SK-N-MC (cell line): ENCODE measurements at regions not wholly inside any gene's neighbourhood (a gene's known extent, or its start where the extent isn't known, plus 50 kb on each side); places are given as distances from the start of the nearest gene placed in this dataset.
A peak's percentile ranks its signal among the peaks of the same experiment; 100 is the strongest.

Experiments used
- DNase-seq: peaks from one replicate; pipeline ENCODE4 v3.0.0-alpha.2; 2011; ENCODE audit warnings: low read depth, low spot score
- H3K27ac ChIP-seq: fragments of 200-600 bp; sonication (generic); 2 replicates; pipeline ENCODE4 v1.5.1; 2016; ENCODE audit warnings: mixed run types
- H3K36me3 ChIP-seq: fragments of 200-600 bp; sonication (generic); 2 replicates; pipeline ENCODE4 v1.6.1; 2017; ENCODE audit warnings: antibody characterized with exemption, low read length, mixed read lengths; ENCODE audit not compliant: insufficient read depth
- H3K4me3 ChIP-seq: fragments of 200-600 bp; sonication (generic); 2 replicates; pipeline ENCODE4 v1.5.1; 2016
- H3K9ac ChIP-seq: fragments of 200-600 bp; sonication (generic); 2 replicates; pipeline ENCODE4 v1.8.0; 2017; ENCODE audit warnings: mixed run types, mixed read lengths; ENCODE audit not compliant: insufficient read length
- H3K9me3 ChIP-seq: fragments of 200-600 bp; sonication (generic); 2 replicates; pipeline ENCODE4 v1.6.1; 2017; ENCODE audit warnings: low read depth, mild to moderate bottlenecking, antibody characterized with exemption, low read length, moderate library complexity, mixed read lengths
- EZH2 ChIP-seq: fragments of 200-600 bp; sonication (generic); IDR thresholded peaks from one replicate; pipeline ENCODE4 v1.6.1; 2017; ENCODE audit warnings: antibody characterized with exemption
- FOXP2 ChIP-seq: optimal IDR thresholded peaks from 2 replicates; pipeline ENCODE3; 2011; ENCODE audit warnings: mild to moderate bottlenecking, moderate library complexity; ENCODE audit not compliant: insufficient read depth; ENCODE audit errors: extremely low read length, control extremely low read depth
- POLR2AphosphoS5 ChIP-seq: IDR thresholded peaks from 2 replicates; pipeline ENCODE4 v1.6.1; 2012; ENCODE audit warnings: mild to moderate bottlenecking, low read depth, low read length, borderline replicate concordance

DNA sequence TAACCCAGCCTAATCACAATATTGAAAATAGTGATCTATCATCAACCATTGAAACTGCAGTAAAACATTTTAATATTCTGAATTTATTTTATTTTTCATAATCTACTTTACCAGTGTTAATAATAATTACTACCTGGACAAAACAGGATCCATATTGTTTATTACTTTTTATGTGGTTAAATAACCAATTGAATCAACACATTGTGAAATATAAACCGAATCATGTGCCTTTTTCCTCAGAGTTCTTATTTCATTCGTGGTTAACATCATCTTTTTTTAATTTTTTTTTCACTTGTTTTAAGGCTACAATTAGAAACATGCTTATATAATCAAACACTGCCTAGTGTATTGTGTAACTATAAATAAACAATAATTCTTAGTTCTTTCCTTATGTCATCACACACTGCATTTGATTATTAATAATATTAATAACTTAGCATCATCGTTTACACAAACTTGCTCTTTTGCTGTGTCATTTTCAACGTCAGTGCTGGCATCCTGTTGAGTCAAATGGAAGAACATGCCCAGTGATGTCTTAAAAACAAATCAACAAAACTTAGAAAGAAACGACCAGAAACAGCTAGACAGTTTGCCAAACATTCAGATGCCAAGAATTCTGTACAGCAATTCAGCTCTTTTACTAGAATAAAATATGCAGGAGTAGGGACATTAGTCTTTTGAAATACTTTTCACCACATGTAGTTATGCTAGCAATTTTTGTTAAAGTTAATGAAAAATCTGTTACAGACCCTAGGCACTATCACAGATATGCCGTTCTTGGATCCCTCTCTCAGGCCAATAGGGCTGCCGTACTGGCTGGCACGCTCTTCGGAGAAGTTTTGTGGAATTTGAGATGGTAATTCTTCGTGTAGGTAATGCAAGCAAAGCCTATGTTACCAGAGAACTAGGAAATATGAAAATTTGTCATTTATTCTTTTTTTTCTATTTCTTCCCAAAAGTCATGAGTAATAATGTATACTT lies 330.4 kb upstream of the SEMA3A start:
- no peak for DNase-seq
- TF ChIP-seq POLR2AphosphoS5 (no peak), FOXP2 (no peak), EZH2 (no peak)
- no peak overlapping the region for H3K27ac ChIP-seq
- no peak overlapping the region for H3K4me3 ChIP-seq
- H3K9ac ChIP-seq = no peak overlapping the region
- H3K36me3 ChIP-seq = no peaks in the 10 kb centered on the region
- H3K9me3 ChIP-seq = no peaks in the 10 kb centered on the region

DNA sequence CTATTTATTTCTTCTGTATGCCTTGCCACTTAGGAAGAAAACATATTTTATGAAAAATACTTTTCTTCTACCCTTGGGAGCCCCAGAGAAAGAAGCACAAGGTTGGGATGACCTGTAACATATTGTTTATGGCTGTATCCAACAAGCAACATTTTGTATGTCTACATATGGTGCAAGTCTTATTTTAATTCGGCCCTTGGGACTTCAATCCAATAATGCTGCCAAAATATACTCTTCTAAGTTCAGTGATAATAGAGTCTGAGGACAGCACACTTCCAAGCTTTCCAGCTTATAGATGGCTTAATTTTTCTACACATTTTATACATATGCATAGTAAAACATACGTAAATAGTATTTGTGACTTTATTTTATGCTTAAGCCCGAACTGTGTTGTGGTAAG lies 318.5 kb upstream of the SEMA3A start:
- Histone ChIP-seq H3K36me3 (no peaks in the 10 kb centered on the region), H3K27ac (0 out of 2 replicates have a peak overlapping the region, but pooled peaks have one; percentile 15), H3K9me3 (no peaks in the 10 kb centered on the region), H3K9ac (no peak overlapping the region), H3K4me3 (no peak overlapping the region)
- TF ChIP-seq EZH2 = no peak
- TF ChIP-seq FOXP2 = no peak
- no peak for TF ChIP-seq POLR2AphosphoS5
- no peak for DNase-seq

DNA sequence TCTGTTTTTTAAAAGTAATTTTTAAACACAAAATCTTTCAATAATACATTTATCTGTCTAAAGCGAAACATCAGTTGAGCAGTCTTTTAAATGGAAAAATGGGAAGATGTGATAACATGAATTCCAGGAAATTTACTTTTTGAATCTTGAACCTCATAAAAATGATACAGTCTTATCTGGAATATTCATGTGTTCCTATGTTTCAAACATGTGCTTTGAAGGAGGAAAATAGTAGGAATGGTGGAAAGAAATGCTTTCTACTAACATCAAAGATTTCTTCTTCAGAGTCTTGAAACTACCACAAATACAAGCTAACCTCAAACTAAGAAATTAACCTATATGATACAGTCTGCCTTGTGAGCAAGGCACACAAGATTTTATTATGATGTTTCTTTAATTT lies 317.5 kb upstream of the SEMA3A start:
- no peak for DNase-seq
- H3K27ac ChIP-seq = no peak overlapping the region
- H3K9me3 ChIP-seq = no peaks in the 10 kb centered on the region
- no peaks in the 10 kb centered on the region for H3K36me3 ChIP-seq
- TF ChIP-seq POLR2AphosphoS5 (no peak), EZH2 (no peak), FOXP2 (no peak)
- H3K4me3 ChIP-seq = no peak overlapping the region
- no peak overlapping the region for H3K9ac ChIP-seq

DNA sequence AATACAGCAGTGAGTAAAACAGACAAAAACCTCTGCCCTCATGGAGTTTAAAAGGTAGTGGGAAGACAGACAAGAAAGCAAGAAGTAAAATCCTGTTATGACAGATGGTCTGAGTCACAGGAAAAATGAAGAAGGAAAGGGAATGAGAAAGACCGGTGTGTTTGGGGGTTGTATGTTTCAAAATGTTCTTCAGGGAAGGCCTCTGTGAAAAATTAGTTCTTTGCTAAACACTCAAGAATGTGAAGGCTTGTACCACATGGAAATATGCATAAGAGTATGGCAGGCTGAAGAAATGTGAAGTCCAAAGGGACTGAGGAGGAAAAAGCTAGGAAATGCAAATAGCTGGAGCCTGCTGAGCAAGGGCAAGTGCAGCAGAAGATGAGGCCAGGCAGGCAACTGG lies 315.9 kb upstream of the SEMA3A start:
- H3K9me3 ChIP-seq = no peaks in the 10 kb centered on the region
- H3K4me3 ChIP-seq = no peak overlapping the region
- H3K36me3 ChIP-seq = no peaks in the 10 kb centered on the region
- DNase-seq = no peak
- H3K27ac ChIP-seq = no peak overlapping the region
- TF ChIP-seq POLR2AphosphoS5 = no peak
- TF ChIP-seq FOXP2 = no peak
- no peak for TF ChIP-seq EZH2
- H3K9ac ChIP-seq = no peak overlapping the region

DNA sequence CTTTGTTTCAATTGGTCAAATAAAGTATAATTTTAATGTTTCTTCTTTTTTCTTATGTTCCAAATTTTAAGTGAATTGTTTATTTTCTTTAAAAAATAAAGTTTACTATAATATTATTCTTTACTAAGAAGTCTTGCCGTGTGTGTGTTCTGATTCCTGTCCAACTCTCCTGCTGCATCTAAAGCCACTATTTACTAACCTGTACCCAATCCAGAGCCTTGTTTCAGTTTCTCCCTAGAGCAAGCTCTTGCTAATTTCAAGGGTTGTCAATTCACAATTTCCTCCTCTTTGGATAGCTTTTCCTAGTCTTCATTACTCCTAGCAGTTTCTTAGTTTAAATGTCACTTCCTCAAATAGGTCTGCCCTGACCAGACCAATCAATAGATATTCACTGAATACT lies 314.9 kb upstream of the SEMA3A start:
- Histone ChIP-seq H3K9ac (no peak overlapping the region), H3K36me3 (no peaks in the 10 kb centered on the region), H3K9me3 (no peaks in the 10 kb centered on the region), H3K4me3 (no peak overlapping the region), H3K27ac (no peak overlapping the region)
- DNase-seq = no peak
- no peak for TF ChIP-seq FOXP2
- TF ChIP-seq EZH2 = no peak
- no peak for TF ChIP-seq POLR2AphosphoS5

DNA sequence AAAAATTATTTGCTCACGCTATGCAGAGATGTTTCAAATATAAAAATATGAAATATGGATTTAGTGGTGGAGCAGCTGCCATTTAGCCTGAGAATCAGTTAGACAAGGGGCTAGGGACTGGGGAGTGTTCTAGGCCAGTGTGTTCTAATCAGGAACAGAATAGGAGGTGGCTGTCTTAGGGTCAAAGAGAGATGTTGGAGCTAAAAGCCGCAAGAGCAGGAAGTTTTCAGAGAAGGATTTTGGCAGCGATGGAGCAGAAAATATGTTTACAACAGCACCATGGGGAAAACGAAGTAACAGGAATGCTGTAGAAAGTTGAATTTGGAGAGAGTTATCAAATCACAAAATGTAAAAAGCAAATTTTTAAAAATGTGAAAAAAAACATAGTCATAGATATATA lies 314.0 kb upstream of the SEMA3A start:
- Histone ChIP-seq H3K9ac (no peak overlapping the region), H3K36me3 (no peaks in the 10 kb centered on the region), H3K27ac (no peak overlapping the region), H3K4me3 (no peak overlapping the region), H3K9me3 (no peaks in the 10 kb centered on the region)
- TF ChIP-seq FOXP2 = no peak
- TF ChIP-seq EZH2 = no peak
- no peak for TF ChIP-seq POLR2AphosphoS5
- no peak for DNase-seq

DNA sequence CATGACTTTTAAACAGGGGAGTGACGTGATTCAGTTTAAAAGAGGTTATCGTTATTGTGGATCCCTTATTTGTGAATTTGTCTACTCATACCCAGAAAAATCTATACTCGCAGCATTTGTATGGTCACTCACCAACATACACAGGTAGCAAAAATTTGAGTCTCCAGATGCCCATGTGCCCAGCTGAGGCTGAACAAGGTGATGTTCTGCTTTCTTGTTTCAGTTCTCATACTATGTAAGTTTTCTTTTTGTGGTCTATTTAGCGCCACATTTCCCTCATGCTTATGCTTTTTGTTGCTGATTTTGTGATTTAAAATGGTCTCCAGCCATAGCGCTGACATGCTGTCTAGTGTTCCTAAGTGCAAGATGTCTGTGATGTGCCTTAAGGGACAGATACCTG lies 312.9 kb upstream of the SEMA3A start:
- TF ChIP-seq EZH2 = no peak
- TF ChIP-seq FOXP2 = no peak
- TF ChIP-seq POLR2AphosphoS5 = no peak
- H3K9me3 ChIP-seq = no peaks in the 10 kb centered on the region
- H3K9ac ChIP-seq = no peak overlapping the region
- no peaks in the 10 kb centered on the region for H3K36me3 ChIP-seq
- no peak for DNase-seq
- H3K27ac ChIP-seq = no peak overlapping the region
- H3K4me3 ChIP-seq = no peak overlapping the region

DNA sequence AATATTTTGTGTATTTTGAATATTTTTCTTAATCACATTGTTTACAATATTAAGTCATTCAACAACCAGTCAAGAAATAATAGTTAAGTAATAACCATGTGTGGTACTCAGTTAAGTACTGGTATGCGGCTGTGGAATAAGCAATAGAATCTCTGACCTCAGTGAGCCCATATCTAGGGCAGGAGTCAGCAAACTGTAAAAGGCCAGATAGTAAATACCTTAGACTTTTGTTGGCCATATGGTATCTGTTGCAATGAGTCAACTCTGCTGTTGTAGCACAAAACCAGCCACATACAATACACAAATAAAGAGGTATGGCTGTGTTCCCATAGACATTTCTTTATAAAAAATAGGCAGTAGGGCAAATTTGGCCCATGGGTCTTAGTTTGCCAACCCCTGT lies 311.6 kb upstream of the SEMA3A start:
- no peak for DNase-seq
- no peak for TF ChIP-seq POLR2AphosphoS5
- no peak for TF ChIP-seq FOXP2
- TF ChIP-seq EZH2 = no peak
- no peaks in the 10 kb centered on the region for H3K36me3 ChIP-seq
- no peak overlapping the region for H3K9ac ChIP-seq
- no peak overlapping the region for H3K27ac ChIP-seq
- no peaks in the 10 kb centered on the region for H3K9me3 ChIP-seq
- H3K4me3 ChIP-seq = no peak overlapping the region
